CD4-positive, alpha-beta T cell treated with Interleukin-4 for 1 hour (primary cell): ENCODE measurements at regions not wholly inside any gene's neighbourhood (a gene's known extent, or its start where the extent isn't known, plus 50 kb on each side); places are given as distances from the start of the nearest gene placed in this dataset.
"Not testable (repeated sequence)": the region's sequence is repeated elsewhere in the genome, so short reads cannot be mapped to it uniquely, and the experiment has no call there.

ENCODE experiments used
- DNase-seq, 2 donors: peaks; one replicate each; pipeline ENCODE4 v3.0.0-alpha.2; 2020 to 2022

GRCh38 chr2:22444281-22444680 lies 940.7 kb upstream of the KLHL29 start:
- no peak for DNase-seq

- DNase-seq, result no peak
Observed at GRCh38 chr2:22449696-22450095, 935.3 kb upstream of the KLHL29 start.

GRCh38 chr2:22450831-22451230 lies 934.1 kb upstream of the KLHL29 start:
- DNase-seq, result no peak

GRCh38 chr2:22454826-22455485 lies 930.0 kb upstream of the KLHL29 start:
- DNase-seq, result no peak

GRCh38 chr2:22458440-22458839 lies 926.5 kb upstream of the KLHL29 start:
- DNase-seq, result no peak

GRCh38 chr2:22475103-22475502 lies 909.9 kb upstream of the KLHL29 start:
- DNase-seq, result not testable (repeated sequence)

- DNase-seq, result no peak
Observed at GRCh38 chr2:22478329-22478728, 906.6 kb upstream of the KLHL29 start.

GRCh38 chr2:22481486-22482259 lies 903.3 kb upstream of the KLHL29 start:
- DNase-seq, result no peak

GRCh38 chr2:22483036-22483435 lies 901.9 kb upstream of the KLHL29 start:
- DNase-seq, result no peak

- no peak for DNase-seq
Observed at GRCh38 chr2:22485486-22485885, 899.5 kb upstream of the KLHL29 start.

- no peak for DNase-seq
Observed at GRCh38 chr2:22486343-22486742, 898.6 kb upstream of the KLHL29 start.

GRCh38 chr2:22487036-22487435 lies 897.9 kb upstream of the KLHL29 start:
- DNase-seq, result no peak

- DNase-seq, result no peak
Observed at GRCh38 chr2:22487541-22487940, 897.4 kb upstream of the KLHL29 start.

GRCh38 chr2:22491442-22491841 lies 893.5 kb upstream of the KLHL29 start:
- DNase-seq, result no peak

GRCh38 chr2:22494156-22494555 lies 890.8 kb upstream of the KLHL29 start:
- no peak for DNase-seq

- no peak for DNase-seq
Observed at GRCh38 chr2:22497064-22497463, 887.9 kb upstream of the KLHL29 start.

- DNase-seq, result no peak
Observed at GRCh38 chr2:22497789-22498188, 887.2 kb upstream of the KLHL29 start.

GRCh38 chr2:22499082-22499839 lies 885.7 kb upstream of the KLHL29 start:
- DNase-seq, result no peak

GRCh38 chr2:22500555-22500935 lies 884.4 kb upstream of the KLHL29 start:
- DNase-seq, result no peak

- DNase-seq, result no peak
Observed at GRCh38 chr2:22501851-22502250, 883.1 kb upstream of the KLHL29 start.

GRCh38 chr2:22513563-22513962 lies 871.4 kb upstream of the KLHL29 start:
- DNase-seq, result no peak

GRCh38 chr2:22517141-22517540 lies 867.8 kb upstream of the KLHL29 start:
- DNase-seq, result no peak

- no peak for DNase-seq
Observed at GRCh38 chr2:22518641-22519040, 866.3 kb upstream of the KLHL29 start.
